Right lobe of liver (tissue), 4 donors: ENCODE measurements at regions not wholly inside any gene's neighbourhood (a gene's known extent, or its start where the extent isn't known, plus 50 kb on each side); places are given as distances from the start of the nearest gene placed in this dataset.

Source experiments
- POLR2A ChIP-seq: fragments of 450-650 bp; IDR thresholded peaks from one replicate; pipeline ENCODE4 v1.6.1; 2017; ENCODE audit warnings: antibody characterized with exemption, mild to moderate bottlenecking
- TF ChIP-seq, protein P1 (sequence below), 4 donors: fragments of 200-600 bp in 3 of 4; fragments of 450-650 bp in 1 of 4; IDR thresholded peaks; one replicate each; pipeline versions ENCODE4 v1.5.1 to v1.8.0; 2016 to 2022; ENCODE audit warnings: antibody characterized with exemption in 4 of 4, mild to moderate bottlenecking in 2 of 4
- donor health status: DM: no; HTN: no; CAD: no.
- donor health status: DM: no; HTN: no; CAD: no.
- donor health status: DM: no; HTN: yes; CAD: no.

DNA sequence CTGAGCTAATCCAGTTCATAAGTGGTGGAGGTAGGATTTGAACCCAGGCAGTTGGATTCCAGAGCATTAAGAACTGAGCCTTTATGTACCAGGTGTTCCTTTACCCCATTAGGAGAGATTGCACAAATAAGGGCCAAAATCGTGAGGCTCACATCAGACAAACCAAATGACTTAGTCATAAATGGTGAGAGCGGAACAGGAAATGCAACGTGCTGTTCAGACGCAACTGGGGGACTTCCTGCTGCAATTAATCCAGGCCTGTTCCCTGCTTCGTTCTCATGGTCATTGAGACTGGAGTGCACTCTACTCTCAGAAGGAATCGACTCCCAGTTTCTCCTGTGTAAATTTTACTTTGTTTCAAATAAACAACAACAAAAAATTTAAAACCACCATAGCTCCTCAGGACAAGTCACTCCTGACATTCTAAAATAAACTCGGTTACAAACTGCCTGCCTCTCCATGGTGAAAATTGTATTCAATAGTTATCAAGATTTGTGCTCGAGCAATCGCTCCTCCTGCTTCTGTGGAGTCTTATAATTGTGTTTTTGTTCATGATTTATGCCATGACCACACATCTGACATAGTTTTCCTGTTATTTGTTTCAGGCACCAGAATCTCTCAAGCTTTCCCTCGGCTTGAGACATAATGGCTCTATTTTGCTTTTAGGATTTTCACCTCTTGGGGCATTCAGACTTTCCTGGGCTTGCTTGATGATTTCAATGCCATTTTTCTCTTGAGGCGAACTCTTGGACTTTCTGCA, 115.3 kb upstream of the BMPER start:
- TF ChIP-seq, protein P1, sequence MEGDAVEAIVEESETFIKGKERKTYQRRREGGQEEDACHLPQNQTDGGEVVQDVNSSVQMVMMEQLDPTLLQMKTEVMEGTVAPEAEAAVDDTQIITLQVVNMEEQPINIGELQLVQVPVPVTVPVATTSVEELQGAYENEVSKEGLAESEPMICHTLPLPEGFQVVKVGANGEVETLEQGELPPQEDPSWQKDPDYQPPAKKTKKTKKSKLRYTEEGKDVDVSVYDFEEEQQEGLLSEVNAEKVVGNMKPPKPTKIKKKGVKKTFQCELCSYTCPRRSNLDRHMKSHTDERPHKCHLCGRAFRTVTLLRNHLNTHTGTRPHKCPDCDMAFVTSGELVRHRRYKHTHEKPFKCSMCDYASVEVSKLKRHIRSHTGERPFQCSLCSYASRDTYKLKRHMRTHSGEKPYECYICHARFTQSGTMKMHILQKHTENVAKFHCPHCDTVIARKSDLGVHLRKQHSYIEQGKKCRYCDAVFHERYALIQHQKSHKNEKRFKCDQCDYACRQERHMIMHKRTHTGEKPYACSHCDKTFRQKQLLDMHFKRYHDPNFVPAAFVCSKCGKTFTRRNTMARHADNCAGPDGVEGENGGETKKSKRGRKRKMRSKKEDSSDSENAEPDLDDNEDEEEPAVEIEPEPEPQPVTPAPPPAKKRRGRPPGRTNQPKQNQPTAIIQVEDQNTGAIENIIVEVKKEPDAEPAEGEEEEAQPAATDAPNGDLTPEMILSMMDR (IDR thresholded peaks at IDR 0.05): no peak
- TF ChIP-seq POLR2A: no peak
